HEK293 (cell line): ENCODE measurements at regions not wholly inside any gene's neighbourhood (a gene's known extent, or its start where the extent isn't known, plus 50 kb on each side); places are given as distances from the start of the nearest gene placed in this dataset.

Experiments
- CTCF ChIA-PET: fragments of 350-600 bp; formaldehyde crosslinking; extraction: SDS; loops from one replicate; lab custom pipeline; 2021; ENCODE audit warnings: antibody characterized with exemption; lab: Yijun Ruan, JAX
- POLR2A ChIA-PET: fragments of 300-600 bp; formaldehyde crosslinking; extraction: SDS; loops from one replicate; lab custom pipeline; 2020; ENCODE audit warnings: antibody characterized with exemption, inconsistent platforms; lab: Yijun Ruan, JAX
- H3K27ac ChIP-seq: fragments of 200-500 bp; sonication (Bioruptor generic); 2 replicates; pipeline ENCODE4 v1.5.1; 2014; ENCODE audit warnings: low read depth, low read length, control low read depth, inconsistent platforms; ENCODE audit errors: extremely low read depth
- H3K36me3 ChIP-seq, 2 experiments: fragments of 200-500 bp in 1 of 2; sonication (Bioruptor generic) in 1 of 2; 1 replicate in 1 of 2; 2 replicates in 1 of 2; pipeline ENCODE4 v1.5.1; 2014 to 2017; ENCODE audit warnings: inconsistent platforms in 2 of 2, low read length in 2 of 2; ENCODE audit not compliant: control insufficient read depth in 2 of 2, insufficient read depth in 1 of 2
- H3K4me1 ChIP-seq: fragments of 200-500 bp; sonication (Bioruptor generic); 2 replicates; pipeline ENCODE4 v1.5.1; 2014; ENCODE audit warnings: mild to moderate bottlenecking, low read length, inconsistent platforms; ENCODE audit not compliant: control insufficient read depth, insufficient read depth
- H3K4me3 ChIP-seq: 2 replicates; pipeline ENCODE4 v1.5.1; 2011; ENCODE audit warnings: low read depth, mild to moderate bottlenecking, control low read depth, low read length, moderate library complexity
- H3K9me3 ChIP-seq: fragments of 200-500 bp; sonication (Bioruptor generic); 2 replicates; pipeline ENCODE4 v1.5.1; 2014; ENCODE audit warnings: low read depth, low read length, inconsistent platforms; ENCODE audit not compliant: control insufficient read depth, insufficient read depth
- GLIS1 ChIP-seq: fragments of 450-650 bp; formaldehyde crosslinking; IDR thresholded peaks from 2 replicates; pipeline ENCODE4 v1.5.1; 2016; ENCODE audit warnings: missing biosample characterization, missing genetic modification characterization
- INSM2 ChIP-seq: fragments of 450-650 bp; formaldehyde crosslinking; IDR thresholded peaks from 2 replicates; pipeline ENCODE4 v1.5.1; 2016; ENCODE audit warnings: missing biosample characterization, missing genetic modification characterization
- KLF9 ChIP-seq: fragments of 450-650 bp; formaldehyde crosslinking; IDR thresholded peaks from 2 replicates; pipeline ENCODE4 v1.5.1; 2016; ENCODE audit warnings: missing biosample characterization, missing genetic modification characterization, low read depth
- MEIS1 ChIP-seq: sonication (generic); formaldehyde crosslinking; IDR thresholded peaks from 2 replicates; pipeline ENCODE4 v1.8.1; 2022; ENCODE audit warnings: missing genetic modification reagents, mild to moderate bottlenecking, borderline replicate concordance
- ZBTB10 ChIP-seq: fragments of 450-650 bp; formaldehyde crosslinking; IDR thresholded peaks from 2 replicates; pipeline ENCODE4 v1.5.1; 2016; ENCODE audit warnings: missing biosample characterization, missing genetic modification characterization
- ZBTB11 ChIP-seq: fragments of 450-650 bp; formaldehyde crosslinking; conservative IDR thresholded peaks from 2 replicates; pipeline ENCODE4 v1.5.1; 2016; ENCODE audit warnings: low read depth, missing biosample characterization, missing genetic modification characterization
- ZBTB17 ChIP-seq: fragments of 450-650 bp; formaldehyde crosslinking; IDR thresholded peaks from 2 replicates; pipeline ENCODE4 v1.5.1; 2016; ENCODE audit warnings: missing biosample characterization, missing genetic modification characterization
- ZBTB20 ChIP-seq: fragments of 450-650 bp; formaldehyde crosslinking; IDR thresholded peaks from 2 replicates; pipeline ENCODE4 v1.5.1; 2016; ENCODE audit warnings: missing biosample characterization, missing genetic modification characterization
- ZBTB6 ChIP-seq: fragments of 450-650 bp; formaldehyde crosslinking; IDR thresholded peaks from 2 replicates; pipeline ENCODE4 v1.5.1; 2017; ENCODE audit warnings: missing biosample characterization, missing genetic modification characterization
- ZBTB7A ChIP-seq: fragments of 450-650 bp; formaldehyde crosslinking; IDR thresholded peaks from 2 replicates; pipeline ENCODE4 v1.5.1; 2016; ENCODE audit warnings: low read depth, missing biosample characterization, missing genetic modification characterization
- ZFHX2 ChIP-seq: fragments of 450-650 bp; formaldehyde crosslinking; conservative IDR thresholded peaks from 2 replicates; pipeline ENCODE4 v1.5.1; 2016; ENCODE audit warnings: missing biosample characterization, missing genetic modification characterization
- ZNF174 ChIP-seq: fragments of 450-650 bp; formaldehyde crosslinking; IDR thresholded peaks from 2 replicates; pipeline ENCODE4 v1.5.0; 2017; ENCODE audit warnings: missing biosample characterization, mild to moderate bottlenecking, missing genetic modification characterization
- ZNF354C ChIP-seq: fragments of 450-650 bp; formaldehyde crosslinking; IDR thresholded peaks from 2 replicates; pipeline ENCODE4 v1.5.1; 2016; ENCODE audit warnings: missing biosample characterization, missing genetic modification characterization, low read depth, borderline replicate concordance
- ZNF621 ChIP-seq: fragments of 450-650 bp; formaldehyde crosslinking; IDR thresholded peaks from 2 replicates; pipeline ENCODE4 v1.5.1; 2017; ENCODE audit warnings: missing biosample characterization, missing genetic modification characterization
- ZNF660 ChIP-seq: fragments of 450-650 bp; IDR thresholded peaks from 2 replicates; pipeline ENCODE4 v1.5.1; 2018; ENCODE audit warnings: missing biosample characterization, mild to moderate bottlenecking, missing genetic modification characterization
- ZNF677 ChIP-seq: fragments of 450-650 bp; IDR thresholded peaks from 2 replicates; pipeline ENCODE4 v1.5.0; 2018; ENCODE audit warnings: missing biosample characterization, mild to moderate bottlenecking, missing genetic modification characterization, moderate library complexity
- ZNF707 ChIP-seq: fragments of 450-650 bp; formaldehyde crosslinking; IDR thresholded peaks from 2 replicates; pipeline ENCODE4 v1.5.1; 2016; ENCODE audit warnings: missing biosample characterization, missing genetic modification characterization
- ZNF776 ChIP-seq: fragments of 450-650 bp; formaldehyde crosslinking; IDR thresholded peaks from 2 replicates; pipeline ENCODE4 v1.5.0; 2017; ENCODE audit warnings: missing biosample characterization, missing genetic modification characterization, borderline replicate concordance
- ZNF830 ChIP-seq: fragments of 450-650 bp; IDR thresholded peaks from 2 replicates; pipeline ENCODE4 v1.5.0; 2018; ENCODE audit warnings: missing biosample characterization, missing genetic modification characterization, low read depth, mild to moderate bottlenecking, moderate library complexity
- ZNF837 ChIP-seq: fragments of 450-650 bp; formaldehyde crosslinking; IDR thresholded peaks from 2 replicates; pipeline ENCODE4 v1.5.1; 2016; ENCODE audit warnings: missing biosample characterization, missing genetic modification characterization
- ZSCAN23 ChIP-seq: fragments of 450-650 bp; formaldehyde crosslinking; IDR thresholded peaks from 2 replicates; pipeline ENCODE4 v1.5.1; 2016; ENCODE audit warnings: missing biosample characterization, missing genetic modification characterization
- ZSCAN30 ChIP-seq: fragments of 450-650 bp; IDR thresholded peaks from 2 replicates; pipeline ENCODE4 v1.5.1; 2018; ENCODE audit warnings: missing biosample characterization, mild to moderate bottlenecking, missing genetic modification characterization, moderate library complexity

GRCh38 chr5:155389498-155389897, 375.9 kb downstream of the KIF4B start (continued):
- TF ChIP-seq ZNF707 (tag by site-specific recombination) (no peak), ZNF830 (tag by site-specific recombination) (no peak), ZBTB11 (tag by site-specific recombination) (no peak), ZBTB17 (no peak), INSM2 (tag by site-specific recombination) (no peak), ZBTB10 (tag by site-specific recombination) (no peak), ZBTB20 (tag by site-specific recombination) (no peak), ZNF174 (no peak)

- POLR2A ChIA-PET = no interaction called here
- Histone ChIP-seq H3K4me3 (no peak overlapping the region), H3K9me3 (no peaks in the 10 kb centered on the region), H3K27ac (no peak overlapping the region), H3K4me1 (no peaks in the 10 kb centered on the region), H3K36me3 (no peaks in the 10 kb centered on the region)
- CTCF ChIA-PET = no interaction called here
- TF ChIP-seq ZSCAN30 (no peak), ZNF776 (tag by site-specific recombination) (no peak), ZNF677 (tag by site-specific recombination) (no peak), ZNF837 (tag by site-specific recombination) (no peak), ZNF621 (tag by site-specific recombination) (no peak)
Observed at GRCh38 chr5:155394727-155395126, 381.2 kb downstream of the KIF4B start.

GRCh38 chr5:155402927-155403640, 389.5 kb downstream of the KIF4B start:
- H3K27ac ChIP-seq = no peak overlapping the region

More at GRCh38 chr5:155402927-155403640, 389.5 kb downstream of the KIF4B start:
- CTCF ChIA-PET = interaction anchor here (1.0 kb wide), 1 partner anchor 70 kb away, joined by 4 read pairs; no protein-coding TSS in a partner anchor
- TF ChIP-seq MEIS1 (CRISPR knock-in tag) (0 out of 2 replicates have a peak, but pooled peaks have one; percentile 43), KLF9 (tag by site-specific recombination) (no peak), ZNF354C (tag by site-specific recombination) (no peak), ZFHX2 (tag by site-specific recombination) (0 out of 2 replicates have a peak, but pooled peaks have one; percentile 15), GLIS1 (tag by site-specific recombination) (no peak), ZSCAN23 (tag by site-specific recombination) (no peak), ZSCAN30 (no peak), ZBTB6 (tag by site-specific recombination) (no peak), ZNF660 (tag by site-specific recombination) (no peak), ZBTB7A (no peak)
- TF ChIP-seq, all 188 proteins: peak for 2
- POLR2A ChIA-PET = no interaction called here
- Histone ChIP-seq H3K4me1 (peaks cover 4% of the 10 kb centered on the region; the same call in 1 of the 2 replicates), H3K9me3 (no peaks in the 10 kb centered on the region), H3K4me3 (no peak overlapping the region), H3K36me3 (no peaks in the 10 kb centered on the region)
